Left renal cortex interstitium (tissue), 4 donors: ENCODE measurements at regions not wholly inside any gene's neighbourhood (a gene's known extent, or its start where the extent isn't known, plus 50 kb on each side); places are given as distances from the start of the nearest gene placed in this dataset.
A peak's percentile ranks its signal among the peaks of the same experiment; 100 is the strongest.

ENCODE experiments used
- DNase-seq, 4 donors: peaks; one replicate each; pipeline ENCODE4 v3.0.0-alpha.2; 2013; ENCODE audit warnings: low read depth in 4 of 4, low spot score in 2 of 4, missing footprints in 1 of 4

DNA sequence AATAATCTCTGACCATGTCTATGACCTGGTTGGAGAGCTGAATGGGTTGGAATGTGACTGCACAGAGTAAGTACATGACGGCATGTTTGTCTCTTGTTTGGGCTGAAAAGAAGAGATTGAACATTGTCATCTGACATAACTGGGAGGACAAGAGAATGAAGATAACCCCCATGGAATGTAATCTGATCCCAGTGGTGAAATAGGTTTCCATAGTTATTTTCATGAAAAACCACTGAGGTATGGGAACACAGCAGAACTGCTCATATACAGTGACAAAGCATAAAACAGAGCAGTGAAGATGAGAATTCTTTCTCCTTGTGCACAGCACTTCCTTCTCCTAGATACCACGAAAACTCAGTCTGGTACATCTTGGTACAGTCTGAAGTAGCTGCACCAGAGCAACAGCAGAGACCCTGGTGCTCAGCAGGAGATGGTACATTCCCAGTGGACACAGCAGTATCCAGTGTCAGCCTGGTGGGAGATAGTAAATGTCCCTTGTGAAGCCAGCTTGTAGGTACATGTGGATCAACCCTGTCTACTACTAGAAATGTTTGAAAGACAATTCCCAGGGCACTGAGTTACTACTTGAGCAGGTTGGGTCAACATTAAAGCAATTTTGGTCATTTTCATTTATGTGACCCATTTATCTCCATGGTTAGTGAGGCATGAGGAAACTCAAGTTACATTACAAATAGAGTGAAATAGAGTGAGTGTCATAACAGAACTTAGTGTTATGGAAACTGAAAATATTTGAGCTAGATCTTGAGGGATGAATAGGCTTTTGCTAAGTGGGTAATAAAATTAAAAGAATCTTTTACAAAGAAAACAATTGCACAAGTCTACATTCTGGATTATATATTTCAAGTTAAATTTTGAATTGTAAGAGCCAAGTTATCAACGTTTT is 178.3 kb downstream of the SUCNR1 start:
- DNase-seq = no peak

DNA sequence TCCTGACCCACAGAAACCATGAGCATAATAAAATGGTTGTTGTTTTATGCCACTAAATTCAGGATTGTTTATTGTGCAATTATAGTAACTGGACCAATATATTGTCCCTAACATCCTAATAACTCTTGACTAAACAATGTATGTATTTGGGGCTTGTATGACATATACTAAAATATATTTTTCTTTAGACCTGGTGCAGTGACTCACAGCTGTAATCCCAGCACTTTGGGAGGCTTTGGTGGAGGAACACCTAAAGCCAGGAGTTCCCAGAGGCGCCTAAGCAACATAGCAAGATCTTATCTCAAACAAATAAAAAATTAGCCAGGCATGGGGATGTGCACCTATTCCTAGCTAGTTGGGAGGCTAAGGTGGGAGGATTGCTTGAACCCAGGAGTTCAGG is 180.4 kb downstream of the SUCNR1 start:
- no peak for DNase-seq

DNA sequence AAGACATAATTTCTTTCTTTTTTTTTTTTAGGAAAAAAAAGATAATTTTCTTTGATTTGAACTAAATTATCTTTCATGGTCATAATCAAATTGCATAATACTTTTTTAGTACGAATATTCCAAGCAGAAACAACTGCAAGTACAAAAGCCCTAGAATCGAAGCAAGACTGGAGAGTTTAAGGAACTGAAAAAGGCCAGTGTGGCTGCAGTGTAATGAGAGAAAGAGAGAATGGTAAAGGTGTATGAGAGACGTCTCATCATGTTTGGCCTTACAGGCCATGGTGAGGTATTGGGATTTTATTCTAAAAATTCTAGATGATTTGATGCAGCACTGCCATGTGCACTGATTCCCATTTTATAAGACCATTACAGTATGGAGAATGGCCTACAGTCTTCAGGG is 180.9 kb downstream of the SUCNR1 start:
- DNase-seq = no peak

DNA sequence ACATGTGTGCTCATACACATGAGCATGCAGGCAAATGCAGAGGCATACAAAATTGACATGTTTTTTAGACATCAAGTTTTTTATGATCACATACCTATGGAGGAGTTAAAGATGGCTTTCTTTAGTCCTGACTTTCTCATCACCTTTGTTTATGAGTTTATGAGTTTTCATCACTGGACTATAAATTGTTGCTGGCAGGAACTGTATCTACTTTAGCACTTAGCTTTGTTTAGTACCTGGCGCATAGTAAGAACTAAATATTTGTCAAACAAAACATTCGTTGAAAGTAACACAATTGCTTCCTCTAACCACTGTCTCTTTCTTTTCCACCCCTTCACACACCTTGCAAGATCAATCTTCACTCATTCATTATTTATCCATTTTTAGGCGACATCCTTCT is 182.6 kb downstream of the SUCNR1 start:
- DNase-seq = no peak

DNA sequence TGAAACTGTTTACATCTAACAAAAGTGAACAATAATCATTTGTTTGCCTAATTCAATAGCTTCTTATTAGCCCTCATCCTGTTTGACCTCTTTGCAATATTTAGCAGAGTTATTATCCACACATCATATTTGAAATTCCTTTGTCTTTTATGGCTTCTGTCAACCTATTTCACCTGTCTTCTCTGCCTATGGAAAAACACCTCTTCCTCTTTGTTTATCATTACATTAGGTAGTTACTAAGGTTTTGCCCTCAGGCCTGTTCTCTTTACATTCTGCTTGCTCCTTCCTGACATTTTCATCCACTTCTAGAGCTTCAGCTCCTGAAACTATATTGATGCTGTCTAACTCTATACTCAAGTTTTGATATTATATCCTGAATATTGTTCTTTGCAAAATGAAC is 183.0 kb downstream of the SUCNR1 start:
- no peak for DNase-seq

DNA sequence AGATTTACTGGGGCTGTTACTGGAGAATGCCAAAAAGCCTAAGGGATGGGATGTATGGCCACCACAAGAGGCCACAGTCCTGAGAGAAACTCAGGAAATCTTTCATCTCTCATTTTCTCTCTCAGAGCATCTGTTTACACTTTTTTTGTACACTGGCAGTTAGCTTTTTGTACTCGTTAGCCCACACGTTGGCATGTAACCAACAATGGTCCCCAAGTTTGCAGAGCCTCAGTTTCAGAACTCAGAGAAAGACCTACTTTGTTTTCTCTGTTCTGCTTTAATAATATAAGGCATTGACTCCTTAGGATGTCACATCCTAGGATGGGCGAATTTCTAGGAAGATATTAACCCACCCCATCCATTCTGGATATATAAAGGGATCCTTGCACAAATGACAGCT is 183.5 kb downstream of the SUCNR1 start:
- DNase-seq = no peak

DNA sequence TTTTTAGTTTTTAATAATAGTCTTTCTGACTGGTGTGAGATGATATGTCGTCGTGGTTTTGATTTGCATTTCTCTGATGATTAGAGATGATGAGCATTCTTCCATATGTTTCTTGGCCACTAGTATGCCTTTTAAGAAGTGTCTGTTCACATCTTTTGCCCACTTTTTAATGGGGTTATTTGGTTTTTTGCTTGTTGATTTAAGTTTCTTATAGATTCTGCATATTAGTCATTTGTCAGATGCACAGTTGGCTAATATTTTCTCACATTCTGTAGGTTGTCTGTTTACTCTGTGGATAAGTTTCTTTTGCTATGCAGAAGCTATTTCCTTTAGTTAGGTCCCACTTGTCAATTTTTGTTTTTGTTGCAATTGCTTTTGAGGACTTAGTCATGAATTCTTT is 185.4 kb downstream of the SUCNR1 start:
- DNase-seq = no peak

DNA sequence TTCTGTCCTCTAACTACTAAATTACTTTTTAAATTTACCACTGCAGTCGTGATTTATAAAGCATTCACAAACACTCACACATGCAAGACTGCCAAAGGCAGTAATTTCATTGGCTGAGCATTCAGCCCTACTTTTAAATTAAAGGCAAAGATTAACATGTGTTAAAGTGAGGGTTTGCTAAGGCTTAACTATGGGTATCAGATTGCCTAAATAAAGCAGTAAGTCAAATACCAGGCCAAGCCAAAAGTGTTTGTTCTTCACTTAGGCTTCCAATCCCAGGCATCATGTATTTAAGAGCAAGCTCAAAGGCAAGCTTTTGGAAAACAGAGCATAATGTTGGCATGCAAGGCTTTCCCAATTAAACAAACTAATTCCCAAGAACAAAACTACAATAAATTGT is 187.3 kb downstream of the SUCNR1 start:
- DNase-seq = peak in 1 of 4 donors; percentile 11

DNA sequence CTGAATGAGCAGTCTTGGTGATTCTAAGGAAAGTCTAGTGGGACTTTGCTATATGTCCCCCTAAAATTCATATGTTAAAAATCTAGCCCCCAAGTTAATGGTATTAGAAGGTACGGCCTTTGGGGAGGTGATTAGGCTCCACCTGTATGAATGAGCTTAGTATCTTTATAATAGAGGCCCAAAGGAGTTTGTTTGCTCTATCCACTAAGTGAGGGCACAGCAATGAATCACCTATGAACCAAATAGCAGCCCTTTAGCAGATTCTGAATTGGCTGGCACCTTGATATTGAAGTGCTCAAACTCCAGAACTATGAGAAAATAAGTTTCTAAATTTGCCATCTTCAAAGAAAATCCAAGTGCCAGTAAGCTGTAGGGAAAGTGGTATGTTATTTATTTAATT is 187.9 kb downstream of the SUCNR1 start:
- no peak for DNase-seq

DNA sequence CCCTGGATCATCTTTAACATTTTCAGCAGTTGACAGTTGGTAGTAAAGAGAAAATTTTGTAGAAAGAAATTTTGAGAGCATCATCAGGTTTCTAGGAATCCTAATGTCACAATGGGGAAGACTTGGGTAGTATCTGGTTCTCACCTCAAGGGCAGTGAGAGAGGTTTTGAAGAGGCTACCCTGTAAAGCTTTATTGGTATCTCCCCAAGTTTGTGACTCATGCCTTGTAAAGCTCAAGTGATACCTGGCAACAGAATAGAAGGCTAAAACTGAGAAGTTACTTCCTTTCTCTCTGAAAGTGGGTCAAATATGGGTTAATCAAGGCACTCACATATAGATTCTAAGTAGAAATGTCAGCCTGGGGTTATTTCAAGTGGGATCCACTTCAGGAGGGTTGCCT is 196.4 kb downstream of the SUCNR1 start:
- no peak for DNase-seq

DNA sequence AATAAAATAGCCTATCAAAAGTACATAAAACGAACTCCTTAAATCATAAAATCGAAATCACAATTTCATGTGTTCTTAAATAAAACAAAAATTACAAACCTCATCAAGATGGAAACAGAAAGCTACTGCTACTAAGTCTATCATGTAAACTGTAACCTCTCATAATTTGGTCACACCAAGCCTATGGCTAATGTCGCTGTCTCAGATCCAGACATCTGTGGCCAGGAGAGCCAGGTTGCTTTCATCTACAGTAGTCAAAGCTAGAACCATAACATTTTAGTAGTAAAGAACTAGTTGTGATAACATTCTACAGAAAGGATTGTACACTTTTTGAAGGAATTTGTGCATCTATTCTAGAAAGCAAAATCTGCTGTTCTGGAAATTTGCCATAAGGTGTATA is 197.4 kb upstream of the MBNL1 start:
- no peak for DNase-seq

DNA sequence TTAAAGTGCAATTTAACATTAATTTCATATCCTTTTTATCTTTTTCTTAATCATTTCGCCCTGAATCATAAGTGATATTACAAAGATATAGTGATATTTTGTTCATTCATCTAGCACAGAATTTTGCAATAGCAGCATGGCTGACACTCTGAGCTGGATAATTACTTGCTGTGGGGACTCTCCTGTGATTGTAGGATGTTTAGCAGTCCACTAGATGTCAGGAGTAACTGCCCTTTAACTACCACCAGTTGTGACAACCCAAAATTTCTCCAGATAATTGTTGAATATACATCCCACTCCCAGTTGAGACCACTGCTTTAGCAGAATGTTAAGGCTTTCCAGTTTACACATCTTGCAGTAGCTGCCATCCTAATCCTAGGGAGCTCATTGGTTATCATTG is 196.8 kb upstream of the MBNL1 start:
- DNase-seq = no peak

DNA sequence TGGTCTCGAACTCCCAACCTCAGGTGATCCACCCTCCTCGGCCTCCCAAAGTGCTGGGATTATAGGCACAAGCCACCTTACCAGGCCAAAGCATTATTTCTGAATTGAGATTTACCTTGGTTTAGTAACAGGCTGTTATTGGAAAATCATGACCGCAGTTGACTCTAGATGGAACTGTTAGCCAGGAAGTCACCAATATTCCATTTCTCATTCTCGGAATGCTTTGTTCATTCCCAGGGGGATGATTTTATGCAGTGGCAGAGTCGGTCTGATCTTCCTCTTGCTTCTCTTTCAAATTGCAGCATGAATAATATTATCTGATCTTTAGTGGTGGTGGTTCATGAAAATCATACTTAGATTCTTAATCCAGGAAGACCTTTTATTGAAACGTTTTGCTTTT is 195.5 kb upstream of the MBNL1 start:
- no peak for DNase-seq

DNA sequence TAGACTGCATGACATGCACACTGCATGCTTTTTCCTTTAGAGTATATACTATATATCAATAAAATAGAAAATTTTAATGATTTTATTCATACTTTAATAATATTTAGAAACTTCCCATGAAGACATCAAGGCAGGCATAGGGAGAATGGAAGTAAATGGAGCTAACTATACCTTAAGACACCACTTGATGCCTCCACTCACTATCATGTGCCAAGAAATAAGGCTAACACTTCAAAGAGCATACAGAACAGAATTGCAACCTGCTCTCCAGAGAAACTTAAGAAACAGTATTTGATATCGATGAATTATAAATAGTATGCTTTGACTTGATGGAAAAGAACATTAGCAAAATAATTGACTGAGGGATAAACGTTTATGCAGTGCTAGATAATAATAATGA is 192.6 kb upstream of the MBNL1 start:
- no peak for DNase-seq

DNA sequence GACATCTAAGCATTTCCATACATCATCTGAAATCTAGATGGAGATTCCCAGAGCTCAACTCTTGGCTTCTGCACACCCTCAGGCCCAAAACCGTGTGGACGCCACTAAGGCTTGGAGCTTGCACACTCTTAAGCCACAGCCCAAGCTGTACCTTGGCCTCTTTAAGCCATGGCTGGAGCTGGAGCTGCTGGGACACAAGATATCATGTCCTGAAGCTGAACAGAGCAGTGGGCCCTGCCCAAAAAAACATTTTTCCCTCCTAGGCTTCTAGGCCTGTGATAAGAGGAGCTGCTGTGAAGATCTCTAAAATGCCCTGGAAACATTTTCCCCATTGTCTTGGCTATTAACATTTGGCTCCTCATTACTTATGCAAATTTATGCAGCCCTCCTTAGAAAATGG is 188.7 kb upstream of the MBNL1 start:
- no peak for DNase-seq

DNA sequence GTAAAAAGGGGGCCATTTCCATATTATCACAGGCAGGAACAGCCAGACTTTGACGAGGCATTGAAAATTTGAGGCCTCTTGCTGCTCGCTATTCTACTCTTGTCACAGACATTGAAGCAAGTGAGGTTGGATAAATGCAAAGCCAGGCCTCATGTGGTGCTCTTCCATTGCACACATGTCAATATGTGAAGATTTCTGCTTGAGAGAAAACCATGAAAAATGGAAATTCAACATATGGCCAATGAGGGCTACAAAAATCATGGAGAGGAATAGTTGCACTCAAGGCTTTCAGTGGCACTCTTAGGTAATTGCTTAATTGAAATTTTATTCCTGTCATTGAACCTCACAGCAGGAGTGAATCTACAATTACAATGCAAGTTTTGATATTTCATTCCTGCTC is 185.6 kb upstream of the MBNL1 start:
- no peak for DNase-seq

DNA sequence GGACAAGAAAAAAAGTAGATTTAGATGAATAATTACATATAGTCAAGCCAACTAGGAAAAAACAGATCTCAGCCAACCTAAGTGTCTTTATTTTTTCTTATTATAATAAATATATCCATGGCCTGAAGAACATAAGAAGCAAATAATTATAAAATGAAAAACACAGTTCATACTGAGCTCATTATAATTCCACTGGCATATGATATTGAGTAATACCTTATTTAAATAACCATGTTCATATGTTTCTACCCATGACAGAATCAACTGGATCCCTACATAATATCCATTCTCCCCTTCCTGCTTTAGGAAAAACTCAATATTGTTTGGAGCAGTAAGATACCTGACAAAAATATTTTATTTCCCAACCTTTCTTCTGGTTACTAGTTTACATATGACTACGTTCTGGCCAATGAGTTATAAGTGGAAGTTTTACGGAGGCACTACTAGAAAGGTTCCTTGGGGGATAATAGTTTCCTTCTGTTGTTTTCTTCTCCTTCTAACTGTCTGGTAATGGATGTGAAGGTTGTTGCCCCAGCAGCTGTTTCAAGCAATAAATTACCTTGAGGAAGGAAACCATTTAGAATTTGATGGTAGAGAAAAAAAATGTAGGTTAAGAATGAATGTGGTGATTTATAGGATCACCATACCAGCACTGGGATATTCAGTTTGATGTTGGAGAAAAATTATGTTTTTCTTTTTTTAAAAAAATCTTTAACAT is 184.1 kb upstream of the MBNL1 start:
- no peak for DNase-seq

DNA sequence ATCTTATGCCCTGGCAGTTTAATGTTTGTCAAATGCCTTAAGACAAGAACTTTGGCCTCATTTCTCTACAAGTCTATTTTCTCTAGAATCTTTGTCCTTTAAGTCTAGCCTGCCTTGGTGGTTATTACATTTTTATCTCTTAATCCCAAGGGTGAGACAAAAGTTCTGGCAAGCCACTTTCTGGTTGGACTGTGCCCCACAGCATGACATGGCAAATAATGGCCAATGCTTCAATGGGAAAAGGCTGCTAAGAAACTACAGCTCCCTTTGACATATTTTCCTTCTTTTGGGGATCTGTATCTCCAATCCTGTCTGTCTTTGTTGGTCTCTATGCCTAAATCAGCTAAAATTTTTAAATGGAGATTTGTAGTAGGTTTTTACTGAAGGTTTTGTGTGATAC is 181.6 kb upstream of the MBNL1 start:
- no peak for DNase-seq

DNA sequence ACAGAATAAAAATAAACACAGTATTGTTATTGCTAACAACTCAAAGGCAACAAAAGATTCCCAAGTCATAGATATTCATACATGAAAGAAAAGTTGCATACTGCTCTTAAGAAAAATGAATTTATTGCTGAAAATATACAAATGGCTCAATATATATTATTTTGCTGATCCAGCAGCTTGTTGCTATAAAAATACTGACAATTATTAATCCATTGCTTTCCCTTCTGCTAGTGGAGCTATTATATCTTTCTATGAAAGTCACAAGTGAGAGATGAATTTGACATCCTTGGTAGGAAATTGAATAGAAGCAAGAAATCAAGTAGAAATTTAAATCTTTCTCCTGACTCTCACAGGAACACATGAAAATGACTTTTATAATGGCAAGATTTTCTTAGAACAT is 179.2 kb upstream of the MBNL1 start:
- no peak for DNase-seq

DNA sequence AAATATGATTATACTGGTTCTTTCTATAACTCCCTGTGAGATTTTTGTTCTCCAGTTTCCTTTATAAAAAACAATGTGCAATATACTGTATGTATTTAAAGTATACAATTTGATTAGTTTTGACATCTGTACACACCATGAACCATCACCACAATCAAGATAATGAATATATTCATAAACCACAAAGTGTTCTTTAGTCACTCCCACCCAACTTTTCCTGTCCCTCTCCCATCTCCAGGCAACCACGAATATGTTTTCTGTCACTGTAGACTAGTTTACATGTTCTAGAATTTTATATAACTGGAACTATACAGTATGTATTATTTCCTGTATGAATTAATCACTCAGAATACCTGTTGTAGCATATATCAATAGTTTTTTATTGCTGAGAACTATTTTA is 177.0 kb upstream of the MBNL1 start:
- DNase-seq = no peak

DNA sequence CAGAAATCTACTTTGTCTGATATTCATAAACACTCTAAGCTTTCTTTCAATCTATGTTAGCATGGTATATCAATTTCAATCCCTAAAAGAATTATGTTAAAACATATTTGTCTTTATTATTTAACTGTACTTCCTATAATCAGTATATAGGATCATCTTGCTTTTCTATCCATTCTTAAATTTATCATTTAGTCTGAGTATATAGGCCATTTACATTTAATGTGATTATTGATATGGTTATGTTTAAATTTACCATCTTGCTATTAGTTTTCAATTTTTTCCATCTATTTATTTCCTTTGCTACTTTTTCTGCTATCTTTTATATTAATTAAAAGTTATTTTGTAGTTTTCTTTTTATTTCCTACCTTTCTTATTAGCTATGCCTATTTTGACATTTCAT is 174.8 kb upstream of the MBNL1 start:
- no peak for DNase-seq

DNA sequence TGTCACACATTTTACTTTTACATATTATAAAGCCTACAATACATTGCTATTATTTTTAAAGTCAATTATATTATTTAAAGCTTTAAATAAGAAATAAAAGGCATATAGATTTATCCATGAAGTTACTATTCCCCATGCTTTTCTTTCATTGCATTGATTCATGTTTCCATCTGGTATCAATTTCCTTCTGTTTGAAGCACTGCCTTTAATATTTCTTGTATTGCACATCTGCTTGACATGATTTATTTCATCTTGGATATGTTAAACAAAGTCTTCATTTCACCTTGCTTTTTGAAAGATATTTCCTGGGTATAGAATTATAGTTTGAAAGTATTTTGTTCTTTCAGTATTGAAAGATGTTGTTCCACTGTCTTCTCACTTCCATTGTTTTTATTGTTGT is 174.3 kb upstream of the MBNL1 start:
- no peak for DNase-seq
